GM12878 (cell line): ENCODE measurements at regions not wholly inside any gene's neighbourhood (a gene's known extent, or its start where the extent isn't known, plus 50 kb on each side); places are given as distances from the start of the nearest gene placed in this dataset.

ENCODE experiments used
- ATAC-seq: fragments of 200-7000 bp; cut with Tn5 transposase; 3 replicates; pipeline ENCODE4 v1.9.1; 2020; ENCODE audit warnings: mild to moderate bottlenecking, moderate library complexity
- BruUV-seq: library from RNA; stranded (reverse); fragments of 400-500 nt; replicated peaks from 2 replicates; lab custom pipeline; 2021; lab: Mats Ljungman, UMichigan
- CTCF ChIA-PET: fragments of 300-600 bp; sonication (Branson Sonifier 250); formaldehyde crosslinking; extraction: SDS; loops from one replicate; lab custom pipeline; 2021; ENCODE audit warnings: inconsistent platforms; lab: Yijun Ruan, JAX
- POLR2A ChIA-PET: fragments of 350-600 bp; formaldehyde crosslinking; extraction: SDS; loops from one replicate; lab custom pipeline; 2021; ENCODE audit warnings: inconsistent platforms; lab: Charles Lee
- RAD21 ChIA-PET: fragments of 300-600 bp; sonication (Branson Sonifier 250); formaldehyde crosslinking; loops from one replicate; lab custom pipeline; 2023; ENCODE audit warnings: antibody characterized with exemption; ENCODE audit not compliant: unreplicated experiment; lab: Charles Lee
- SMC1A ChIA-PET: fragments of 300-600 bp; sonication (Branson Sonifier 250); formaldehyde crosslinking; loops from one replicate; lab custom pipeline; 2023; ENCODE audit not compliant: unreplicated experiment, uncharacterized antibody; lab: Charles Lee
- DNase-seq: peaks from one replicate; pipeline ENCODE4 v3.0.0-alpha.2; 2011; ENCODE audit warnings: low read depth, low spot score
- FAIRE-seq: peaks from 3 replicates; lab custom pipeline; 2011; peaks lifted over from hg19 to GRCh38; lab: Jason Lieb, UNC
- H2AFZ ChIP-seq: 2 replicates; pipeline ENCODE4 v1.6.0; 2011; ENCODE audit warnings: low read depth, low read length, control low read depth; ENCODE audit not compliant: control insufficient read depth
- H3K27ac ChIP-seq: 2 replicates; pipeline ENCODE4 v1.5.1; 2011; ENCODE audit warnings: control low read depth; ENCODE audit not compliant: control insufficient read depth, insufficient read depth
- H3K27me3 ChIP-seq, 2 experiments: replicated peaks in 1 of 2; 2 replicates each; pipeline versions ENCODE4 v1.6.0 to v1.6.1; 2011; ENCODE audit warnings: low read length in 1 of 2; ENCODE audit not compliant: control insufficient read depth in 2 of 2, insufficient read depth in 2 of 2
- H3K36me3 ChIP-seq, 2 experiments: 2 replicates each; pipeline ENCODE4 v1.5.1; 2011; ENCODE audit warnings: low read length in 1 of 2; ENCODE audit not compliant: control insufficient read depth in 2 of 2, insufficient read depth in 2 of 2
- H3K4me1 ChIP-seq: 2 replicates; pipeline ENCODE4 v1.6.1; 2011; ENCODE audit warnings: mild to moderate bottlenecking, low read length, moderate library complexity, mixed read lengths; ENCODE audit not compliant: control insufficient read depth, insufficient read depth
- H3K4me2 ChIP-seq: 2 replicates; pipeline ENCODE4 v1.6.0; 2011; ENCODE audit warnings: control low read depth; ENCODE audit not compliant: control insufficient read depth, insufficient read depth
- H3K4me3 ChIP-seq: fragments of 200-600 bp; sonication (generic); 2 replicates; pipeline ENCODE4 v1.5.1; 2016
- H3K79me2 ChIP-seq: 2 replicates; pipeline ENCODE4 v1.6.0; 2011; ENCODE audit warnings: low read length; ENCODE audit not compliant: control insufficient read depth, insufficient read depth
- H3K9ac ChIP-seq: 2 replicates; pipeline ENCODE4 v1.8.0; 2011; ENCODE audit warnings: low read length, control low read depth, mixed read lengths; ENCODE audit not compliant: control insufficient read depth, insufficient read depth
- H3K9me3 ChIP-seq: replicated peaks from 3 replicates; pipeline ENCODE4 v1.5.1; 2011; ENCODE audit warnings: mild to moderate bottlenecking, low read length; ENCODE audit not compliant: control insufficient read depth, insufficient read depth
- H4K20me1 ChIP-seq: 2 replicates; pipeline ENCODE4 v1.6.0; 2011; ENCODE audit not compliant: control insufficient read depth, insufficient read depth
- BCL11A ChIP-seq: IDR thresholded peaks from 2 replicates; pipeline ENCODE4 v1.6.1; 2011; ENCODE audit warnings: low read depth, low read length
- CEBPB ChIP-seq, 2 experiments: fragments of 150-350 bp in 1 of 2; IDR thresholded peaks; 2 replicates each; pipeline ENCODE4 v1.6.1; 2012 to 2014; ENCODE audit warnings: low read depth in 2 of 2, low read length in 2 of 2, borderline replicate concordance in 1 of 2, inconsistent platforms in 1 of 2
- JUND ChIP-seq: IDR thresholded peaks from 2 replicates; pipeline ENCODE4 v1.6.1; 2012; ENCODE audit warnings: low read depth, mild to moderate bottlenecking, low read length, improper control_type of control experiment, moderate library complexity
- KLF5 ChIP-seq: fragments of 450-650 bp; IDR thresholded peaks from 2 replicates; pipeline ENCODE4 v1.6.1; 2014; ENCODE audit warnings: mild to moderate bottlenecking; ENCODE audit not compliant: partially characterized antibody
- NFXL1 ChIP-seq: fragments of 450-650 bp; IDR thresholded peaks from 2 replicates; pipeline ENCODE4 v1.6.1; 2017; ENCODE audit warnings: antibody characterized with exemption, mild to moderate bottlenecking, borderline replicate concordance
- NFYB ChIP-seq: IDR thresholded peaks from 2 replicates; pipeline ENCODE4 v1.6.1; 2011; ENCODE audit warnings: low read depth, mild to moderate bottlenecking, low read length, improper control_type of control experiment, moderate library complexity; ENCODE audit not compliant: insufficient read depth
- RAD21 ChIP-seq: IDR thresholded peaks from 2 replicates; pipeline ENCODE4 v1.6.1; 2011; ENCODE audit warnings: mild to moderate bottlenecking, low read depth, low read length, moderate library complexity; ENCODE audit not compliant: insufficient read depth
- RELA ChIP-seq: fragments of 450-650 bp; IDR thresholded peaks from 2 replicates; pipeline ENCODE4 v1.8.0; 2014; ENCODE audit warnings: borderline replicate concordance; ENCODE audit not compliant: partially characterized antibody
- ZBED1 ChIP-seq: IDR thresholded peaks from 2 replicates; pipeline ENCODE4 v1.6.1; 2016; ENCODE audit warnings: borderline replicate concordance
- WGBS: methylation state at CpG from one replicate; pipeline ENCODE4 v1.1.6; 2016; ENCODE audit warnings: low lambda C conversion rate; ENCODE audit not compliant: insufficient replicate concordance, insufficient coverage; ENCODE audit errors: missing lambda C conversion rate; 5-methylcytosine and 5-hydroxymethylcytosine counted together
- in situ Hi-C: fragments of 300-500 bp; cut with MboI; formaldehyde crosslinking; loops from 9 replicates; pipeline ENCODE4 v1.14.3; 2018; ENCODE audit warnings: mixed read lengths
- intact Hi-C: fragments of 100-400 bp; cut with micrococcal nuclease; formaldehyde crosslinking; loops from one replicate; pipeline ENCODE4 v1.14.2; 2022; ENCODE audit not compliant: unreplicated experiment

- no peak for TF ChIP-seq JUND
- no peak for TF ChIP-seq NFXL1
- no peak for TF ChIP-seq BCL11A
- TF ChIP-seq KLF5: no peak
- no peak for TF ChIP-seq CEBPB (IDR thresholded peaks at IDR 0.05; ENCODE audit: borderline replicate concordance in 1 of 2, low read depth in 2 of 2, low read length in 2 of 2)
- TF ChIP-seq ZBED1: no peak
Measured at GRCh38 chr2:106018141-106018540, 176.0 kb downstream of the UXS1 start (continued).

- SMC1A ChIA-PET: no interaction called here
- Histone ChIP-seq H3K4me2 (no peak overlapping the region), H3K79me2 (no peaks in the 10 kb centered on the region), H3K4me3 (no peak overlapping the region), H3K9ac (no peak overlapping the region), H4K20me1 (no peaks in the 10 kb centered on the region), H3K9me3 (no peaks in the 10 kb centered on the region; the same call in 2 of the 3 replicates), H2AFZ (no peak overlapping the region), H3K27me3 (no peaks in the 10 kb centered on the region), H3K27ac (no peak overlapping the region), H3K36me3 (no peaks in the 10 kb centered on the region), H3K4me1 (no peaks in the 10 kb centered on the region)
- BruUV-seq: no TSS peak
- CTCF ChIA-PET: no interaction called here
- WGBS: 13% methylated on average over 3 of the region's 3 CpGs
- POLR2A ChIA-PET: no interaction called here
- in situ Hi-C loops (no loop called here), intact Hi-C loops (no loop called here)
- ATAC-seq: no peak
- RAD21 ChIA-PET: no interaction called here
- TF ChIP-seq RAD21 (no peak), RELA (no peak), NFYB (no peak)
- FAIRE-seq: no peak
- DNase-seq: no peak
Measured at GRCh38 chr2:106012591-106013347, 181.3 kb downstream of the UXS1 start.
